Right lung (tissue), 2 donors: ENCODE measurements at regions not wholly inside any gene's neighbourhood (a gene's known extent, or its start where the extent isn't known, plus 50 kb on each side); places are given as distances from the start of the nearest gene placed in this dataset.
"Not testable (repeated sequence)": the region's sequence is repeated elsewhere in the genome, so short reads cannot be mapped to it uniquely, and the experiment has no call there.

Source experiments
- DNase-seq, 2 donors: peaks; one replicate each; pipeline ENCODE4 v3.0.0-alpha.2; 2013

GRCh38 chr10:15921423-15921945, 61.2 kb upstream of the MINDY3 start:
- DNase-seq: not testable (repeated sequence)

- DNase-seq: no peak
Observed at GRCh38 chr10:15931376-15931775, 71.1 kb upstream of the MINDY3 start.

GRCh38 chr10:15939543-15939942, 79.2 kb upstream of the MINDY3 start:
- not testable (repeated sequence) for DNase-seq

- no peak for DNase-seq
Observed at GRCh38 chr10:15943426-15943825, 83.1 kb upstream of the MINDY3 start.

DNA sequence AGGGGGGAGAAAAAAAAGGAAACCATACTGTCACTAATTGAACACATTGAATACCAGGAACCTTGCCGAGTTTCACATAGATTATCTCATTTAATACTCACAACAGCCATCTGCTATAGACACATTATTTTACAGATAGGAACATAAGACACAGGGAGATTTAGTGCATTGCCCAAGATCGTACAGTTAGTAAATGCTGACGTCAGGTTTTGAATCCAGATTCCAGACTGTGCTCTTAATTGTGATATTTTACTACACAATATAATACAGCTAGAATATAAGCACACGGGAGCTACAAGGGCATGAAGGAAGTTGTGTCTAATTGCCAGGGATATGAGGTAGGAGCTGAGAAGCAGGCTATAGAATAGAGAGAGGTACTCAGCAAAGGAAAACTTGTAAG, 93.9 kb upstream of the MINDY3 start:
- DNase-seq: no peak

- DNase-seq: no peak
Observed at GRCh38 chr10:15960277-15960676, 100.0 kb upstream of the MINDY3 start.

DNA sequence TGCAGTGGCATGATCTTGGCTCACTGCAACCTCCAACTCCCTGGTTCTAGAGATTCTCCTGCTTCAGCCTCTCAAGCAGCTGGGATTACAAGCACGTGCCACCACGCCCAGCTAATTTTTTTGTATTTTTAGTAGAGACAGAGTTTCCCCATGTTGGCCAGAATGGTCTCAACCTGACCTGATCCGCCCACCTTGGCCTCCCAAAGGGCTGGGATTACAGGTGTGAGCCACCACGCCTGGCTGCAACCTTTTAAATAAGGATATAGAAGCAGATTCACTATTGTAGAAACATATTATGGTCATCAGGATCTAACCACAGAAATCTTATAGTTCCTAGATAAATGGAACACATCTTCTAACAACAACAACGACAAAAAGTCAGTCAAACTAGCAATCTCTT, 112.4 kb upstream of the MINDY3 start:
- not testable (repeated sequence) for DNase-seq

DNA sequence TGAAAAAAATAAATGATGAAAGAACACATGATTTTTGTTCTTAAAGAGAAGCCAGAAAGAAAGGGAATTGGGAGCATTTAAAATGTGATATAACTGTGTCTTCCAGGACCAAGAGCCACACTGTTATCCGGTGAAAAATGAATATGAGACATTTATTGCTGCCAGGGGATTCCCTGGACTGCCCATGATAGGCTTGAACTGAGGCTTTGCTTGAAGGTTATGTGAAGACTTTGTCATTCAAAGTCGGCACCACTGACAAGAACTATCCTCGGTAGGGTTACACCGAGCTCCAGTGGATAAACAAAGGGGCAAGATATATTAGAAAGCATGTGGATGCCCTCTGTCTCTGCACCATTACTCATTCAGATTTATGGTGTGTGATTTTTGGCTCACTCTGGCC, 125.4 kb upstream of the MINDY3 start:
- DNase-seq: no peak

DNA sequence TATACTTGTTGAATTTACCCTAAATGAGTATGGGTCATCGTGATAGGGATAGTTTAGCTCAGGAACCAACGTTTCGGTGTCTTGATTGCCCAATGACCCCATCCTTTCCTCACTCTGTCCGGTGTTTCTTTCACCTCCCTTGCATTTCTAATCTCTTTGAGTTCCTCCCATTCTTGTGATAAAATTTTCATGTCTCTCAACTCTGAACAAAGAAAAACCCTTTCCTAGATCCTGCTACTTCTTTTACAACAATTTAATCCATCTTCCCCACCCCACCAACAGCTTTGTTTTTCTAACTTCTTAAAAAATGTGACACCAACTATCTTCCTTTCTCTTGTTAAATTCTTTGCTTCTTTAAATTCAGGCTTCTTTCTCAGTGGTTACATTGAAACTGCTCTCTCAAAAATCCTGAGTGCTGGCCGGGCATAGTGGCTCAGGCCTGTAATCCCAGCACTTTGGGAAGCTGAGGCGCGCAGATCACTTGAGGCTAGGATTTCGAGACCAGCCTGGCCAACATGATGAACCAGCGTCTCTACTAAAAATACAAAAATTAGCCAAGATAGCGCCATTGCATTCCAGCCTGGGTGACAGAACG, 130.3 kb upstream of the MINDY3 start:
- DNase-seq: no peak

DNA sequence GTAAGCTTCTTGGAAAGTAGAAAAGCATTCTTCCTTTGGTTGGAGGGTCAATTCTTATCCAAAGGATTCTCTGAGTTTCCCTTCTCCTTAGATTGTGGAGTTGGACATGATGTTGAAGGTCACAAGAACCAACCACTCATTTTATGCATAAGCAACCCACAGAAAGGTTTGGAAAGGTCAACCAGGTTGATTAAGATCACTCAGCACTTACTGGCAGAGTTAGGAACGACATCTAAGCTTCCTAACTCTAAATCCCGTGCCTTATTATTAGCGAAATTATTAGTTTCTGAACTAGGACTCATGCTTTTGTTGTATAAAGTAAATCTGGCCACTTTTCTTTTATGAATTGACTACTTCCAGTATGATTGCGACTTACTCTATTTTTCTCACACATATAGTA, 137.0 kb upstream of the MINDY3 start:
- no peak for DNase-seq

DNA sequence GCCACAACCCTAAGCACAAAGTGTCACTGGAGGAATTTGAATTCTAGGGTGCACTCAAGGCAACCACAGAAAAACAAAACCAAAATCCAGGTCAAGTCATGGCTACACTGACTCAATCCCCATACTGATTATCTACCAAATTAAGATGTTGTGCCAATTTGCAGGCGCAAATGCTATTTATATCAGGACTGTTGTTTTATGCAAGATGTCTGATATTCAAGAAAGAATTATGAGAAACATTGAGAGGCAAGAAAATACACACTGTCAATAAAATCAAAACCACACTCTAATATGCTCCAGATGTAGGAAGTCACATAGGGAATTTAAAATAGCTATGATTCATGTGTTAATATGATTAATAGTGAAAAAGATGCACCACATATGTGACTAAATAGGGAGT, 141.3 kb upstream of the MINDY3 start:
- DNase-seq: no peak

GRCh38 chr10:16009785-16010184, 149.5 kb upstream of the MINDY3 start:
- DNase-seq: no peak

- no peak for DNase-seq
Observed at GRCh38 chr10:16011548-16011947, 151.2 kb upstream of the MINDY3 start.

GRCh38 chr10:16014469-16014868, 154.2 kb upstream of the MINDY3 start:
- DNase-seq: no peak

GRCh38 chr10:16016688-16017087, 156.4 kb upstream of the MINDY3 start:
- DNase-seq: no peak

GRCh38 chr10:16020836-16021235, 160.5 kb upstream of the MINDY3 start:
- no peak for DNase-seq

DNA sequence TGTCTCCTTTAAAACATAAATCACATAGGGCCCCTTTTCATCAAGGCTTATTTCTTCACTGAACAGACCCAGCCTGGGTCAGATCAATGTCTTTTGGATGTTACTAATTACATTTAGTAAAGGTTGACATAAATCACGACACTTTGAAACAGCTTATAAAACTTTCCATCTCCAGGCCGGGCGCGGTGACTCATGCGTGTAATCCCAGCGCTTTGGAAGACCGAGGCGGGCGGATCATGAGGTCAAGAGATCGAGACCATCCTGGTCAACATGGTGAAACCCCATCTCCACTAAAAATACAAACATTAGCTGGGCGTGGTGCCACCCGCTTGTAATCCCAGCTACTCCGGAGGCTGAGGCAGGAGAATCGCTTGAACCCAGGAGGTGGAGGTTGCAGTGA, 166.5 kb upstream of the MINDY3 start:
- DNase-seq: not testable (repeated sequence)

- no peak for DNase-seq
Observed at GRCh38 chr10:16030562-16030961, 170.3 kb upstream of the MINDY3 start.

GRCh38 chr10:16049050-16049449, 188.7 kb upstream of the MINDY3 start:
- no peak for DNase-seq

GRCh38 chr10:16049782-16050181, 189.5 kb upstream of the MINDY3 start:
- DNase-seq: no peak

DNA sequence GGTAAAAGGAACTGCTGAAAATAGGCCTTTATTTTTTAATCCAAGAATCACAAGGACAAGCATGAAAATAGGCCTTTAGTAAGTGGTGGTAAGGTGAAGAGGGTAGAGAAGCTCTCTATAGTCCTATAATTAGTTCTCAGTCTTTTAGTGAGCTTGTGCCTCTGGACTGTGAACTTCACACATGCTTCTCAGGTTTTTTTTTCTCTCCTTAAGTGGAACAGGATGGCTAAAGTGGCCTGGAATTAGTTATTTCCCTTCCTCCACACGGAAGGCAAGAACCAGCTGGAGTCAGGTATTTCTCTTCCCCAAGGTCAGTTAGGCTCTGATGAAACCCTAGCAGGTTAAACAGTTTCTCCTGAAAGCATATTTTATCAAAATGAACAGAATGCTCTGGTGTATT, 203.0 kb upstream of the MINDY3 start:
- DNase-seq: no peak

GRCh38 chr10:16083551-16083950, 223.2 kb upstream of the MINDY3 start:
- not testable (repeated sequence) for DNase-seq

GRCh38 chr10:16105082-16105481, 244.8 kb upstream of the MINDY3 start:
- DNase-seq: no peak
